Activated naive CD4-positive, alpha-beta T cell treated with Interleukin-2 at 50 U/mL for 16 hours (primary cell): ENCODE measurements at regions not wholly inside any gene's neighbourhood (a gene's known extent, or its start where the extent isn't known, plus 50 kb on each side); places are given as distances from the start of the nearest gene placed in this dataset.
"Not testable (repeated sequence)": the region's sequence is repeated elsewhere in the genome, so short reads cannot be mapped to it uniquely, and the experiment has no call there.

Experiments used
- DNase-seq: peaks from one replicate; pipeline ENCODE4 v3.0.0-alpha.2; 2020

GRCh38 chr3:177830411-177830849, 633.1 kb upstream of the TBL1XR1 start:
- DNase-seq = no peak

- no peak for DNase-seq
Observed at GRCh38 chr3:177831361-177831760, 634.1 kb upstream of the TBL1XR1 start.

- DNase-seq = no peak
Observed at GRCh38 chr3:177832880-177833279, 635.6 kb upstream of the TBL1XR1 start.

GRCh38 chr3:177833332-177833731, 636.0 kb upstream of the TBL1XR1 start:
- no peak for DNase-seq

- no peak for DNase-seq
Observed at GRCh38 chr3:177835008-177835407, 637.7 kb upstream of the TBL1XR1 start.

- no peak for DNase-seq
Observed at GRCh38 chr3:177835917-177836316, 638.6 kb upstream of the TBL1XR1 start.

- no peak for DNase-seq
Observed at GRCh38 chr3:177836671-177837070, 639.4 kb upstream of the TBL1XR1 start.

- DNase-seq = no peak
Observed at GRCh38 chr3:177837951-177838655, 640.8 kb upstream of the TBL1XR1 start.

- no peak for DNase-seq
Observed at GRCh38 chr3:177838766-177839350, 641.6 kb upstream of the TBL1XR1 start.

- no peak for DNase-seq
Observed at GRCh38 chr3:177842302-177842701, 645.0 kb upstream of the TBL1XR1 start.

GRCh38 chr3:177842743-177843734, 645.8 kb upstream of the TBL1XR1 start:
- DNase-seq = no peak

- no peak for DNase-seq
Observed at GRCh38 chr3:177852001-177852807, 654.9 kb upstream of the TBL1XR1 start.

- no peak for DNase-seq
Observed at GRCh38 chr3:177855021-177855420, 657.7 kb upstream of the TBL1XR1 start.

GRCh38 chr3:177860184-177860583, 662.9 kb upstream of the TBL1XR1 start:
- no peak for DNase-seq

- no peak for DNase-seq
Observed at GRCh38 chr3:177862962-177863491, 665.7 kb upstream of the TBL1XR1 start.

GRCh38 chr3:177871267-177871666, 665.0 kb upstream of the KCNMB2 start:
- not testable (repeated sequence) for DNase-seq

GRCh38 chr3:177878192-177878591, 658.0 kb upstream of the KCNMB2 start:
- no peak for DNase-seq

- no peak for DNase-seq
Observed at GRCh38 chr3:177878957-177879356, 657.3 kb upstream of the KCNMB2 start.

- DNase-seq = no peak
Observed at GRCh38 chr3:177881351-177881750, 654.9 kb upstream of the KCNMB2 start.

GRCh38 chr3:177882124-177882648, 654.0 kb upstream of the KCNMB2 start:
- no peak for DNase-seq

- no peak for DNase-seq
Observed at GRCh38 chr3:177883091-177883490, 653.1 kb upstream of the KCNMB2 start.

- no peak for DNase-seq
Observed at GRCh38 chr3:177883957-177884356, 652.3 kb upstream of the KCNMB2 start.
